ENCODE measurements at regions not wholly inside any gene's neighbourhood (a gene's known extent, or its start where the extent isn't known, plus 50 kb on each side); places are given as distances from the start of the nearest gene placed in this dataset.

DNA sequence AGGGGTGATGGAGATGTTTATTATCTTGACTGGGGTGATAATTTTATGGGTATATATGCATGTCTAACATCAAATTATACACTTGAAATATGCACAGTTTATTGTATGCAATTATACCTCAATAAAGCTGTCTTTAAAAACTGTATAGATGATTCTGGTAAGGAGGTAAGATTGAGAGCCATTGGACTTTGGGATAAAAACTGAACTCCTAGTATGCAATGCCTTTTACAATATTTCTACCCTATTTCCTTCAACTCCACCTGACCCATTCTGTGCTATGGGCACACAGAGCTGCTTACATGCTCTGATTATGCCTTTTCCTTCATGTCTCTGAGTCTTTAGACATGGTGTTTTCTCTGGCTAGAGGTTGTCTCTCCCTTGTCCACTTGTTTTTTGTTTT is 63.9 kb upstream of the UGP2 start:
- no peaks in the 10 kb centered on the region for H3K36me3 ChIP-seq (replicated peaks; ENCODE audit: insufficient read depth, low read length)
- H3K9me2 ChIP-seq (replicated peaks; ENCODE audit: insufficient read depth, low read length) = no peaks in the 10 kb centered on the region
- H3K9ac ChIP-seq (ENCODE audit: low read length) = no peak overlapping the region
- TF ChIP-seq EZH2 (optimal IDR thresholded peaks at IDR 0.05; ENCODE audit: low read depth, low read length) (no peak), EZH2phosphoT487 (IDR thresholded peaks at IDR 0.05; ENCODE audit: low read length) (no peak), CTCF (IDR thresholded peaks at IDR 0.05; ENCODE audit: low read length) (no peak)
- no peaks in the 10 kb centered on the region for H3K4me1 ChIP-seq (ENCODE audit: low read length)
- H3K27me3 ChIP-seq (replicated peaks; ENCODE audit: insufficient read depth, low read length) = no peaks in the 10 kb centered on the region
- H3K79me2 ChIP-seq (ENCODE audit: low read length) = no peaks in the 10 kb centered on the region
- no peaks in the 10 kb centered on the region for H3F3A ChIP-seq (ENCODE audit: insufficient read depth, low read length)
- H3K4me3 ChIP-seq (ENCODE audit: low read length) = no peak overlapping the region
- no peak overlapping the region for H3K4me2 ChIP-seq (ENCODE audit: low read depth, low read length)
- no peaks in the 10 kb centered on the region for H3K9me3 ChIP-seq (replicated peaks; ENCODE audit: insufficient read depth, low read length)
- no peaks in the 10 kb centered on the region for H4K20me1 ChIP-seq (ENCODE audit: insufficient read depth, low read length)
- no peak overlapping the region for H2AFZ ChIP-seq (ENCODE audit: low read length)
- H3K27ac ChIP-seq (ENCODE audit: low read length) = no peak overlapping the region
- DNase-seq = no peak

DNA sequence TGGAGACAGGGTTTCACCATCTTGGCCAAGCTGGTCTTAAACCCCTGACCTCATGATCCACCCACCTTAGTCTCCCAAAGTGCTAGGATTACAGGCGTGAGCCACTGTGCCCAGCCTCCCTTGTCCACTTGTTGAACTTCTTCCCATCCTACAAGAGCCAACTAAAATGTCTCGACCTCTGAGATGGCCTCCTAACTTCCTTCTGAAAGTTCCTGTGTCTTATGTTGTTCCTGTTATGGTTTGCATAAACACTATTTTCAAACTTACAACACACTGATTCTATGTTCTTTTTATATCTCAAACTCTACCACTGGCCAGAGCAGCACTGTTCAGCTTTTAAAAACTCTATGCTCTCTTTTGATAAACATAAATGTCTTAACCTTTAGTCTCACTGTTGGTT is 63.3 kb upstream of the UGP2 start:
- no peak for DNase-seq
- Histone ChIP-seq H3K4me2 (ENCODE audit: low read depth, low read length) (no peak overlapping the region), H2AFZ (ENCODE audit: low read length) (no peak overlapping the region), H3K4me3 (ENCODE audit: low read length) (no peak overlapping the region), H3F3A (ENCODE audit: insufficient read depth, low read length) (no peaks in the 10 kb centered on the region), H3K27me3 (replicated peaks; ENCODE audit: insufficient read depth, low read length) (no peaks in the 10 kb centered on the region), H3K79me2 (ENCODE audit: low read length) (no peaks in the 10 kb centered on the region), H3K27ac (ENCODE audit: low read length) (no peak overlapping the region), H3K9me2 (replicated peaks; ENCODE audit: insufficient read depth, low read length) (no peaks in the 10 kb centered on the region), H3K4me1 (ENCODE audit: low read length) (no peaks in the 10 kb centered on the region), H3K9ac (ENCODE audit: low read length) (no peak overlapping the region), H3K9me3 (replicated peaks; ENCODE audit: insufficient read depth, low read length) (no peaks in the 10 kb centered on the region), H3K36me3 (replicated peaks; ENCODE audit: insufficient read depth, low read length) (no peaks in the 10 kb centered on the region), H4K20me1 (ENCODE audit: insufficient read depth, low read length) (no peaks in the 10 kb centered on the region)
- TF ChIP-seq EZH2phosphoT487 (IDR thresholded peaks at IDR 0.05; ENCODE audit: low read length) (no peak), EZH2 (optimal IDR thresholded peaks at IDR 0.05; ENCODE audit: low read depth, low read length) (no peak), CTCF (IDR thresholded peaks at IDR 0.05; ENCODE audit: low read length) (no peak)

GRCh38 chr2:63780518-63781155 is 61.1 kb upstream of the UGP2 start:
- no peak overlapping the region for H3K4me3 ChIP-seq (ENCODE audit: low read length)
- no peaks in the 10 kb centered on the region for H3K4me1 ChIP-seq (ENCODE audit: low read length)
- no peaks in the 10 kb centered on the region for H3K9me3 ChIP-seq (replicated peaks; ENCODE audit: insufficient read depth, low read length)
- H3K79me2 ChIP-seq (ENCODE audit: low read length) = no peaks in the 10 kb centered on the region
- H3K9me2 ChIP-seq (replicated peaks; ENCODE audit: insufficient read depth, low read length) = no peaks in the 10 kb centered on the region
- H3F3A ChIP-seq (ENCODE audit: insufficient read depth, low read length) = no peaks in the 10 kb centered on the region
- DNase-seq = no peak
- no peak overlapping the region for H3K9ac ChIP-seq (ENCODE audit: low read length)
- H3K27ac ChIP-seq (ENCODE audit: low read length) = no peak overlapping the region
- no peak overlapping the region for H3K4me2 ChIP-seq (ENCODE audit: low read depth, low read length)
- no peaks in the 10 kb centered on the region for H3K36me3 ChIP-seq (replicated peaks; ENCODE audit: insufficient read depth, low read length)
- H3K27me3 ChIP-seq (replicated peaks; ENCODE audit: insufficient read depth, low read length) = no peaks in the 10 kb centered on the region
- no peaks in the 10 kb centered on the region for H4K20me1 ChIP-seq (ENCODE audit: insufficient read depth, low read length)
- no peak for TF ChIP-seq CTCF (IDR thresholded peaks at IDR 0.05; ENCODE audit: low read length)
- no peak for TF ChIP-seq EZH2 (optimal IDR thresholded peaks at IDR 0.05; ENCODE audit: low read depth, low read length)
- TF ChIP-seq EZH2phosphoT487 (IDR thresholded peaks at IDR 0.05; ENCODE audit: low read length) = no peak
- H2AFZ ChIP-seq (ENCODE audit: low read length) = no peak overlapping the region
